MCF 10A (cell line): ENCODE measurements at regions not wholly inside any gene's neighbourhood (a gene's known extent, or its start where the extent isn't known, plus 50 kb on each side); places are given as distances from the start of the nearest gene placed in this dataset.

Experiments
- BruUV-seq: library from RNA; stranded (reverse); fragments of 400-500 nt; replicated peaks from 2 replicates; lab custom pipeline; 2021; lab: Mats Ljungman, UMichigan
- CTCF ChIA-PET: fragments of 300-600 bp; sonication (Branson Sonifier 250); formaldehyde crosslinking; extraction: SDS; loops from one replicate; lab custom pipeline; 2021; ENCODE audit warnings: antibody characterized with exemption, inconsistent platforms; lab: Yijun Ruan, JAX
- POLR2A ChIA-PET: fragments of 300-600, 350-650 bp; sonication (Branson Sonifier 250); formaldehyde crosslinking; extraction: SDS; loops from one replicate; lab custom pipeline; 2020; ENCODE audit warnings: antibody characterized with exemption, inconsistent platforms; lab: Yijun Ruan, JAX
- DNase-seq: peaks from one replicate; pipeline ENCODE4 v3.0.0-alpha.2; 2018; ENCODE audit not compliant: unreplicated experiment
- H3K27ac Mint-ChIP-seq: one replicate; pipeline ENCODE4 v1.8.0; 2022; ENCODE audit warnings: mild to moderate bottlenecking, low read depth, mixed read lengths; ENCODE audit not compliant: unreplicated experiment
- H3K27me3 Mint-ChIP-seq: one replicate; pipeline ENCODE4 v1.8.0; 2022; ENCODE audit warnings: mixed read lengths; ENCODE audit not compliant: insufficient read depth, unreplicated experiment
- H3K36me3 Mint-ChIP-seq: one replicate; pipeline ENCODE4 v1.8.0; 2022; ENCODE audit warnings: mild to moderate bottlenecking, moderate library complexity, mixed read lengths; ENCODE audit not compliant: insufficient read depth, unreplicated experiment
- H3K4me1 Mint-ChIP-seq: one replicate; pipeline ENCODE4 v1.8.0; 2022; ENCODE audit warnings: mixed read lengths; ENCODE audit not compliant: insufficient read depth, unreplicated experiment
- H3K4me3 Mint-ChIP-seq: one replicate; pipeline ENCODE4 v1.8.0; 2022; ENCODE audit warnings: mild to moderate bottlenecking, moderate library complexity, mixed read lengths; ENCODE audit not compliant: unreplicated experiment
- H3K9me3 Mint-ChIP-seq: one replicate; pipeline ENCODE4 v1.8.0; 2022; ENCODE audit warnings: mixed read lengths; ENCODE audit not compliant: unreplicated experiment
- CTCF ChIP-seq: fragments of 200-600 bp; IDR thresholded peaks from one replicate; pipeline ENCODE4 v1.8.0; 2022; ENCODE audit warnings: antibody characterized with exemption, mild to moderate bottlenecking; ENCODE audit not compliant: unreplicated experiment
- intact Hi-C: fragments of 100-400 bp; cut with micrococcal nuclease; formaldehyde crosslinking; loops from 2 replicates; pipeline ENCODE4 v1.14.1; 2022

- ChIA-PET POLR2A (interaction anchor here (1.3 kb wide), 1 partner anchor 25 kb away, joined by 3 read pairs; no protein-coding TSS in a partner anchor), CTCF (interaction anchor here (0.6 kb wide), 2 partner anchors 198 to 1858 kb away, joined by 3 to 4 read pairs; no protein-coding TSS in a partner anchor)
- Mint-ChIP-seq H3K27me3 (no peaks in the 10 kb centered on the region), H3K9me3 (no peaks in the 10 kb centered on the region), H3K36me3 (no peaks in the 10 kb centered on the region), H3K27ac (no peak overlapping the region), H3K4me3 (no peak overlapping the region), H3K4me1 (no peaks in the 10 kb centered on the region)
- BruUV-seq, result no TSS peak
- intact Hi-C loops, result no loop called here
- no peak for TF ChIP-seq CTCF
- DNase-seq, result peak; percentile 40
Measured at GRCh38 chr18:66727991-66728390, 124.1 kb upstream of the CDH19 start.

- intact Hi-C loops, result no loop called here
- POLR2A ChIA-PET, result no interaction called here
- TF ChIP-seq CTCF, result no peak
- no TSS peak for BruUV-seq
- H3K27me3 Mint-ChIP-seq, result no peaks in the 10 kb centered on the region
- no peaks in the 10 kb centered on the region for H3K9me3 Mint-ChIP-seq
- H3K4me3 Mint-ChIP-seq, result no peak overlapping the region
- CTCF ChIA-PET, result interaction anchor here (0.5 to 0.9 kb wide), 3 partner anchors 147 to 497 kb away, joined by 3 to 4 read pairs (median 3); no protein-coding TSS in a partner anchor
- H3K4me1 Mint-ChIP-seq, result no peaks in the 10 kb centered on the region
- H3K27ac Mint-ChIP-seq, result no peak overlapping the region
- DNase-seq, result peak; percentile 7
- no peaks in the 10 kb centered on the region for H3K36me3 Mint-ChIP-seq
Measured at GRCh38 chr18:66724664-66725356, 120.9 kb upstream of the CDH19 start.

GRCh38 chr18:66722671-66723070 is 118.8 kb upstream of the CDH19 start:
- no TSS peak for BruUV-seq
- Mint-ChIP-seq H3K9me3 (no peaks in the 10 kb centered on the region), H3K27ac (no peak overlapping the region), H3K27me3 (no peaks in the 10 kb centered on the region), H3K4me1 (no peaks in the 10 kb centered on the region), H3K36me3 (no peaks in the 10 kb centered on the region), H3K4me3 (no peak overlapping the region)
- TF ChIP-seq CTCF, result no peak
- ChIA-PET CTCF (no interaction called here), POLR2A (no interaction called here)
- DNase-seq, result no peak
- intact Hi-C loops, result no loop called here

GRCh38 chr18:66708646-66709045 is 104.8 kb upstream of the CDH19 start:
- no peaks in the 10 kb centered on the region for H3K4me1 Mint-ChIP-seq
- DNase-seq, result no peak
- intact Hi-C loops, result no loop called here
- BruUV-seq, result no TSS peak
- TF ChIP-seq CTCF, result no peak
- H3K27me3 Mint-ChIP-seq, result no peaks in the 10 kb centered on the region
- no peaks in the 10 kb centered on the region for H3K36me3 Mint-ChIP-seq
- H3K27ac Mint-ChIP-seq, result no peak overlapping the region
- ChIA-PET POLR2A (no interaction called here), CTCF (no interaction called here)
- no peaks in the 10 kb centered on the region for H3K9me3 Mint-ChIP-seq
- no peak overlapping the region for H3K4me3 Mint-ChIP-seq
